B cell (primary cell): ENCODE measurements at regions not wholly inside any gene's neighbourhood (a gene's known extent, or its start where the extent isn't known, plus 50 kb on each side); places are given as distances from the start of the nearest gene placed in this dataset.

Source experiments
- ATAC-seq: fragments of 200-7000 bp; cut with Tn5 transposase; one replicate; pipeline ENCODE4 v1.10.0; 2021; ENCODE audit warnings: low read depth, mild to moderate bottlenecking, moderate number of reproducible peaks, moderate library complexity
- CTCF ChIA-PET: fragments of 350-600 bp; sonication (Branson Sonifier 250); formaldehyde crosslinking; loops from one replicate; lab custom pipeline; 2021; ENCODE audit warnings: antibody characterized with exemption, inconsistent platforms; lab: Charles Lee
- POLR2A ChIA-PET: fragments of 350-600 bp; sonication (Branson Sonifier 250); formaldehyde crosslinking; loops from one replicate; lab custom pipeline; 2021; ENCODE audit warnings: antibody characterized with exemption; lab: Charles Lee
- DNase-seq: peaks from one replicate; pipeline ENCODE4 v3.0.0; 2013
- H2AFZ ChIP-seq: 2 replicates; pipeline ENCODE4 v1.6.1; 2012; ENCODE audit warnings: mild to moderate bottlenecking, low read depth, low read length; ENCODE audit not compliant: insufficient read depth, poor library complexity, severe bottlenecking
- H3K27ac ChIP-seq, 2 donors: 1 replicate in 1 of 2; 2 replicates in 1 of 2; pipeline ENCODE4 v1.5.1; 2012 to 2013; ENCODE audit warnings: low read length in 2 of 2, mild to moderate bottlenecking in 2 of 2, moderate library complexity in 1 of 2
- H3K27me3 ChIP-seq, 4 experiments: fragments of 200-600 bp in 1 of 4; sonication (generic) in 1 of 4; replicated peaks in 1 of 4; 1 replicate in 2 of 4; 2 replicates in 2 of 4; pipeline versions ENCODE4 v1.6.1 to v1.7.0; 2013 to 2016; ENCODE audit warnings: low read length in 3 of 4, mild to moderate bottlenecking in 2 of 4, mixed read lengths in 1 of 4, moderate library complexity in 1 of 4; ENCODE audit not compliant: insufficient read depth in 4 of 4, control insufficient read depth in 3 of 4; ENCODE audit errors: control extremely low read depth in 1 of 4
- H3K36me3 ChIP-seq, 2 experiments: replicated peaks in 1 of 2; 1 replicate in 1 of 2; 2 replicates in 1 of 2; pipeline versions ENCODE4 v1.6.1 to v1.7.1; 2013; ENCODE audit warnings: low read length in 1 of 2; ENCODE audit not compliant: insufficient read depth in 2 of 2, control insufficient read depth in 1 of 2; ENCODE audit errors: control extremely low read depth in 1 of 2, extremely low read depth in 1 of 2
- H3K4me1 ChIP-seq, 2 donors: fragments of 200-600 bp in 1 of 2; sonication (generic) in 1 of 2; 1 replicate in 1 of 2; 2 replicates in 1 of 2; pipeline versions ENCODE4 v1.5.1 to v1.6.1; 2013 to 2017; ENCODE audit warnings: low read length in 2 of 2; ENCODE audit not compliant: control insufficient read depth in 2 of 2, insufficient read depth in 2 of 2
- H3K4me2 ChIP-seq: replicated peaks from 2 replicates; pipeline ENCODE3; 2012; ENCODE audit warnings: mild to moderate bottlenecking, low read depth, low read length; ENCODE audit not compliant: poor library complexity, severe bottlenecking
- H3K4me3 ChIP-seq, 5 experiments: fragments of 200-600 bp in 1 of 5; sonication (generic) in 1 of 5; 1 replicate in 3 of 5; 2 replicates in 2 of 5; pipeline versions ENCODE4 v1.5.1 to v1.7.0; 2011 to 2016; ENCODE audit warnings: low read length in 4 of 5, mild to moderate bottlenecking in 4 of 5, low read depth in 2 of 5, control low read depth in 1 of 5, moderate library complexity in 1 of 5; ENCODE audit not compliant: insufficient read depth in 1 of 5; ENCODE audit errors: control extremely low read depth in 1 of 5, extremely low read depth in 1 of 5
- H3K79me2 ChIP-seq: fragments of 200-600 bp; sonication (generic); one replicate; pipeline ENCODE4 v1.6.0; 2016; ENCODE audit warnings: low read length; ENCODE audit not compliant: control insufficient read depth, insufficient read depth
- H3K9ac ChIP-seq: fragments of 200-600 bp; sonication (generic); 2 replicates; pipeline ENCODE4 v1.6.1; 2017; ENCODE audit warnings: mild to moderate bottlenecking, low read length, moderate library complexity
- H3K9me3 ChIP-seq, 3 donors: one replicate each; pipeline versions ENCODE4 v1.6.1 to v1.7.1; 2013; ENCODE audit warnings: low read length in 2 of 3; ENCODE audit not compliant: control insufficient read depth in 2 of 3, insufficient read depth in 1 of 3; ENCODE audit errors: control extremely low read depth in 1 of 3
- H4K20me1 ChIP-seq: 2 replicates; pipeline ENCODE4 v1.6.0; 2012; ENCODE audit warnings: mild to moderate bottlenecking, low read length; ENCODE audit not compliant: insufficient read depth, control insufficient read depth, poor library complexity, severe bottlenecking
- H3K27ac Mint-ChIP-seq: one replicate; pipeline ENCODE4 v1.8.0; 2021; ENCODE audit warnings: mixed read lengths
- H3K27me3 Mint-ChIP-seq: one replicate; pipeline ENCODE4 v1.8.0; 2021; ENCODE audit warnings: mixed read lengths
- H3K4me1 Mint-ChIP-seq: one replicate; pipeline ENCODE4 v1.8.0; 2021; ENCODE audit warnings: mixed read lengths
- H3K4me3 Mint-ChIP-seq: one replicate; pipeline ENCODE4 v1.8.0; 2021; ENCODE audit warnings: mixed read lengths
- H3K9me3 Mint-ChIP-seq: one replicate; pipeline ENCODE4 v1.8.0; 2022; ENCODE audit warnings: mixed read lengths; ENCODE audit not compliant: insufficient read depth
- EZH2 ChIP-seq: IDR thresholded peaks from 2 replicates; pipeline ENCODE4 v1.6.1; 2012; ENCODE audit warnings: borderline replicate concordance, low read depth, mild to moderate bottlenecking, moderate library complexity, low read length; ENCODE audit not compliant: insufficient read depth, poor library complexity, severe bottlenecking
- WGBS: methylation state at CpG from one replicate; pipeline ENCODE4 v1.1.5; 2013; ENCODE audit warnings: missing lambda C conversion rate; ENCODE audit not compliant: insufficient coverage; 5-methylcytosine and 5-hydroxymethylcytosine counted together
- intact Hi-C: fragments of 100-400 bp; cut with micrococcal nuclease; formaldehyde crosslinking; loops from one replicate; pipeline ENCODE4 v1.10.0; 2022
- TF ChIP-seq, protein P1 (sequence below): fragments of 200-600 bp; IDR thresholded peaks from one replicate; pipeline ENCODE4 v1.8.0; 2022; ENCODE audit warnings: antibody characterized with exemption, mild to moderate bottlenecking

DNA sequence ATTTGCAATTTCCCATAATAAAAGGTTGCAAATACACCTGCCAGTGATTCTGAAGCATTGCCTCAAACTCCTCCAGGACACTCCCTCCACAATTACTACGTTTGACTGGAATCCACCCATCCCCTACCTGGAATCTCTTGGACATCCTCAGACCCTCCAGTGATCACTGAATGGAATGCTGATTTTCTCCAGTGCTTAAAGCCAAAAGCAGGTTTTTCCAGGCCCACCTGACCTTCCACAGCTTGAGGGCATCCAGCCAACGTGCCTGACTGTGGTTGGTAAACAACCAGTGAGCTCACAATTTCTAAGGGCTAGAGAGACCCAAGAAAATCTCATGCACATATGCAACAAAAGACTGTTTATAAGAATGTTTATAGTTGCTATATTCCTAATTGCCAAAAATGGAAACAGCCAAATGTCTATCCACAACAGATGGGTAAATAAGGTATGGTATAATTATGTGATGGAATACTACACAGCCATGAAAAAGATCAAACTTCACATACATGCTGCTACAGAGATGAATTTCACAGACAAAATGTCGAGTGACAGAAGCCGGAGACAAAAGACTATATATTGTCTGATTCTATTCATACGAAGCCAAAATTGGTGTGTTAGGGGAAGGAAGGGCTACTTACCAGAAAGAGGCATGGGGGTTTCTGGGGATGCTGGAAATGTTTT, 147.1 kb upstream of the RREB1 start:
- intact Hi-C loops, result no loop called here
- Histone ChIP-seq H3K27me3 (no peaks in the 10 kb centered on the region), H3K36me3 (no peaks in the 10 kb centered on the region), H3K27ac (no peak overlapping the region), H3K4me1 (no peaks in the 10 kb centered on the region), H3K4me3 (no peak overlapping the region), H3K79me2 (no peaks in the 10 kb centered on the region), H2AFZ (no peak overlapping the region), H3K9me3 (peaks cover 0 to 6% (median 2%) of the 10 kb centered on the region in 3 donors), H3K4me2 (no peak overlapping the region), H4K20me1 (no peaks in the 10 kb centered on the region), H3K9ac (no peak overlapping the region)
- Mint-ChIP-seq H3K4me3 (no peak overlapping the region), H3K4me1 (no peaks in the 10 kb centered on the region), H3K27me3 (no peaks in the 10 kb centered on the region), H3K27ac (no peak overlapping the region), H3K9me3 (peaks cover 2% of the 10 kb centered on the region)
- POLR2A ChIA-PET, result no interaction called here
- CTCF ChIA-PET, result no interaction called here
- 86% methylated on average over 5 of the region's 5 CpGs for WGBS
- DNase-seq (no peak), ATAC-seq (no peak)
- no peak for TF ChIP-seq EZH2
- TF ChIP-seq, protein P1, sequence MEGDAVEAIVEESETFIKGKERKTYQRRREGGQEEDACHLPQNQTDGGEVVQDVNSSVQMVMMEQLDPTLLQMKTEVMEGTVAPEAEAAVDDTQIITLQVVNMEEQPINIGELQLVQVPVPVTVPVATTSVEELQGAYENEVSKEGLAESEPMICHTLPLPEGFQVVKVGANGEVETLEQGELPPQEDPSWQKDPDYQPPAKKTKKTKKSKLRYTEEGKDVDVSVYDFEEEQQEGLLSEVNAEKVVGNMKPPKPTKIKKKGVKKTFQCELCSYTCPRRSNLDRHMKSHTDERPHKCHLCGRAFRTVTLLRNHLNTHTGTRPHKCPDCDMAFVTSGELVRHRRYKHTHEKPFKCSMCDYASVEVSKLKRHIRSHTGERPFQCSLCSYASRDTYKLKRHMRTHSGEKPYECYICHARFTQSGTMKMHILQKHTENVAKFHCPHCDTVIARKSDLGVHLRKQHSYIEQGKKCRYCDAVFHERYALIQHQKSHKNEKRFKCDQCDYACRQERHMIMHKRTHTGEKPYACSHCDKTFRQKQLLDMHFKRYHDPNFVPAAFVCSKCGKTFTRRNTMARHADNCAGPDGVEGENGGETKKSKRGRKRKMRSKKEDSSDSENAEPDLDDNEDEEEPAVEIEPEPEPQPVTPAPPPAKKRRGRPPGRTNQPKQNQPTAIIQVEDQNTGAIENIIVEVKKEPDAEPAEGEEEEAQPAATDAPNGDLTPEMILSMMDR, result no peak

DNA sequence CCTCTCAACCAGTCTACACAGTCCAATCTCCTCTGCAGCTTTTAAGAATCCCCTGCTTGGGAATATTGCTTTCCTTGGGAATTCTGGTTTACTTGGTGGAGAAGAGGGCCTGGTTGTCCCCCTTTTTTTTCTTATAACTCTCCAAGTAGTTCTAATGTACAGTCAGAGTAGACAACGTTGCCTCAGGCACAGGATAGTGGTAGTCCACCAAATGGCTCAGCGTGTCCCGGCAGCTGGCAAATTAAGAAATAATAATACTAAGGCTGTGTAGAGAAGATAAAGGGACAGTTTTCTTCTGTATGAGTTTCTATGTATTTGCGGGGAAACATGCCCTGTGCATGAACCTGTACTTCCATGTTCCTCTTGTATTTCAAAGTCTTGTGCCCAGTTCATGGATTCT, 145.7 kb upstream of the RREB1 start:
- no peak overlapping the region for H3K4me3 Mint-ChIP-seq
- no peaks in the 10 kb centered on the region for H3K4me1 Mint-ChIP-seq
- H3K9ac ChIP-seq, result no peak overlapping the region
- WGBS, result 100% methylated on average over 1 of the region's 4 CpGs
- no peak overlapping the region for H3K27ac ChIP-seq
- TF ChIP-seq EZH2, result no peak
- TF ChIP-seq, protein P1, result no peak
- ChIA-PET POLR2A (no interaction called here), CTCF (no interaction called here)
- H3K27ac Mint-ChIP-seq, result no peak overlapping the region
- H3K4me2 ChIP-seq, result no peak overlapping the region
- H3K36me3 ChIP-seq, result no peaks in the 10 kb centered on the region
- H3K79me2 ChIP-seq, result no peaks in the 10 kb centered on the region
- DNase-seq, result no peak
- no peaks in the 10 kb centered on the region for H3K27me3 ChIP-seq
- intact Hi-C loops, result no loop called here
- H4K20me1 ChIP-seq, result no peaks in the 10 kb centered on the region
- peaks cover 2% of the 10 kb centered on the region for H3K9me3 Mint-ChIP-seq
- H3K4me3 ChIP-seq, result no peak overlapping the region
- no peak overlapping the region for H2AFZ ChIP-seq
- no peaks in the 10 kb centered on the region for H3K4me1 ChIP-seq
- H3K9me3 ChIP-seq, result peaks cover 0 to 6% (median 2%) of the 10 kb centered on the region in 3 donors
- ATAC-seq, result no peak
- H3K27me3 Mint-ChIP-seq, result no peaks in the 10 kb centered on the region
